Ovary (tissue), 7 donors: ENCODE measurements at regions not wholly inside any gene's neighbourhood (a gene's known extent, or its start where the extent isn't known, plus 50 kb on each side); places are given as distances from the start of the nearest gene placed in this dataset.
A peak's percentile ranks its signal among the peaks of the same experiment; 100 is the strongest.
"Not testable (repeated sequence)": the region's sequence is repeated elsewhere in the genome, so short reads cannot be mapped to it uniquely, and the experiment has no call there.

ENCODE experiments used
- DNase-seq, 5 donors: peaks; one replicate each; pipeline ENCODE4 v3.0.0-alpha.2; 2019 to 2020
- H3K27ac ChIP-seq, 2 donors: fragments of 200-600 bp; one replicate each; pipeline versions ENCODE4 v1.5.1 to v1.8.0; 2019 to 2022
- H3K27me3 ChIP-seq: fragments of 200-600 bp; one replicate; pipeline ENCODE4 v1.8.0; 2022
- H3K36me3 ChIP-seq: fragments of 200-600 bp; sonication (generic); one replicate; pipeline ENCODE4 v1.5.1; 2019
- H3K4me1 ChIP-seq: one replicate; pipeline ENCODE4 v1.8.1; 2013; ENCODE audit warnings: mild to moderate bottlenecking, moderate library complexity; ENCODE audit not compliant: insufficient read depth
- H3K4me3 ChIP-seq: fragments of 200-600 bp; sonication (generic); one replicate; pipeline ENCODE4 v1.5.1; 2017
- H3K9me3 ChIP-seq, 2 donors: fragments of 200-600 bp in 1 of 2; sonication (generic) in 1 of 2; one replicate each; pipeline versions ENCODE4 v1.5.1 to v1.8.1; 2013 to 2019; ENCODE audit warnings: mild to moderate bottlenecking in 1 of 2, moderate library complexity in 1 of 2
- EP300 ChIP-seq: sonication (generic); formaldehyde crosslinking; IDR thresholded peaks from one replicate; pipeline ENCODE4 v1.6.1; 2017; ENCODE audit warnings: antibody characterized with exemption
- POLR2A ChIP-seq: fragments of 450-650 bp; IDR thresholded peaks from one replicate; pipeline ENCODE4 v1.6.1; 2017; ENCODE audit warnings: antibody characterized with exemption, mild to moderate bottlenecking, moderate library complexity
- WGBS, 3 donors: extraction: QIAGEN DNeasy Blood & Tissue Kit in 1 of 3; methylation state at CpG; one replicate each; pipeline versions ENCODE4 v1.1.5 to v1.1.7; 2013 to 2017; 5-methylcytosine and 5-hydroxymethylcytosine counted together
- intact Hi-C, 4 donors: fragments of 100-400 bp; cut with DNase I; formaldehyde crosslinking; loops; one replicate each; pipeline versions ENCODE4 v1.11.0 to v1.15.1; 2022 to 2023
- TF ChIP-seq, protein P1 (sequence below), 3 donors: fragments of 450-650 bp in 2 of 3; fragments of 200-600 bp in 1 of 3; IDR thresholded peaks; one replicate each; pipeline versions ENCODE4 v1.5.1 to v1.8.0; 2016 to 2022; ENCODE audit warnings: antibody characterized with exemption in 3 of 3, mild to moderate bottlenecking in 1 of 3
- donor health status: DM: no; HTN: no; CAD: no; lungs with moderate emphysema.
- donor health status: DM: no; HTN: no; CAD: no.
- donor health status: Bipolar disorder and iron deficiency.
- donor health status: DM: no; HTN: no; CAD: no.
- donor health status: DM: yes; HTN: yes; CAD: no.

DNA sequence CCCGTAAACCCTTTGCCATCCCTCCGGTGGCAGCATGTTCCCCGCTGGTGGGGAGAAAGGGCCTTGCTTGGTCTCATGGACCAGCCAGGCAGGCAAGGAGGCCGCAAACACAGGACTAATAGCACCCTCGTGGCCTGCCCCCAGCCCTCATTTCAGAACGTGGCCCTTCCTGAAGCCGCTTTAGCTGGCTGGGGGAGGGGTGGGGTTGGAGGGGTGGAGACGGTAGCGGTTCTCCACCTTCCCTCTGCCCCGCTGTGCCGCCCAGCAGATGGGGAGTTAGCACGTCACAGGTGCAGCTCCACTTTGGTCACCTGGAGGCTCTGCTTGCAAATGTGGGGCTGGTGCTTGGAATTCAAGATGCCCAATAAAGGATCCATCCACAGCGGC lies 59.3 kb upstream of the URI1 start:
- Histone ChIP-seq H3K27ac (no peak overlapping the region), H3K27me3 (no peaks in the 10 kb centered on the region), H3K36me3 (no peaks in the 10 kb centered on the region), H3K4me1 (no peaks in the 10 kb centered on the region), H3K9me3 (no peaks in the 10 kb centered on the region), H3K4me3 (no peak overlapping the region)
- 85 to 90% (median 86%) methylated on average over 13 of the region's 13 CpGs for WGBS, 3 donors
- no peak for DNase-seq
- intact Hi-C loops = no loop called here
- TF ChIP-seq, protein P1, sequence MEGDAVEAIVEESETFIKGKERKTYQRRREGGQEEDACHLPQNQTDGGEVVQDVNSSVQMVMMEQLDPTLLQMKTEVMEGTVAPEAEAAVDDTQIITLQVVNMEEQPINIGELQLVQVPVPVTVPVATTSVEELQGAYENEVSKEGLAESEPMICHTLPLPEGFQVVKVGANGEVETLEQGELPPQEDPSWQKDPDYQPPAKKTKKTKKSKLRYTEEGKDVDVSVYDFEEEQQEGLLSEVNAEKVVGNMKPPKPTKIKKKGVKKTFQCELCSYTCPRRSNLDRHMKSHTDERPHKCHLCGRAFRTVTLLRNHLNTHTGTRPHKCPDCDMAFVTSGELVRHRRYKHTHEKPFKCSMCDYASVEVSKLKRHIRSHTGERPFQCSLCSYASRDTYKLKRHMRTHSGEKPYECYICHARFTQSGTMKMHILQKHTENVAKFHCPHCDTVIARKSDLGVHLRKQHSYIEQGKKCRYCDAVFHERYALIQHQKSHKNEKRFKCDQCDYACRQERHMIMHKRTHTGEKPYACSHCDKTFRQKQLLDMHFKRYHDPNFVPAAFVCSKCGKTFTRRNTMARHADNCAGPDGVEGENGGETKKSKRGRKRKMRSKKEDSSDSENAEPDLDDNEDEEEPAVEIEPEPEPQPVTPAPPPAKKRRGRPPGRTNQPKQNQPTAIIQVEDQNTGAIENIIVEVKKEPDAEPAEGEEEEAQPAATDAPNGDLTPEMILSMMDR (IDR thresholded peaks at IDR 0.05) = no peak
- TF ChIP-seq POLR2A = no peak
- no peak for TF ChIP-seq EP300

DNA sequence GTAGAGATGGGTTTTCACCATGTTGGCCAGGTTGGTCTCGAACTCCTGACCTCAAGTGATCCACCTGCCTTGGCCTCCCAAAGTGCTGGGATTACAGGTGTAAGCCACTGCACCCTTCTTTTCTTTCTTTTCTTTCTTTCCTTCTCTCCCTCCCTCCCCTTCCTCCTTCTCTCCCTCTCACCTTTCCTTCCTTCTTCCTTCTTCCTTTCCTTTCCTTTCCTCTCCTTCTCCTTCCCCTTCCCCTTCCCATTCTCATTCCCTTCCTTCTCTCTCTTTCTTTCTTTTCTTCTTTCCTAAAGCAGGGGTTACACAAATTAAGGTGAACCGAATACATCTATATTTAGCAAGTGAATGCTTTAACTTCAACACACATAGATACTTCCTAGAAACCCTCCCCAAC lies 58.0 kb upstream of the URI1 start:
- Histone ChIP-seq H3K4me3 (no peak overlapping the region), H3K27me3 (no peaks in the 10 kb centered on the region), H3K9me3 (no peaks in the 10 kb centered on the region), H3K36me3 (no peaks in the 10 kb centered on the region), H3K4me1 (no peaks in the 10 kb centered on the region), H3K27ac (no peak overlapping the region)
- no peak for TF ChIP-seq EP300
- TF ChIP-seq, protein P1 (IDR thresholded peaks at IDR 0.05) = no peak
- TF ChIP-seq POLR2A = no peak
- intact Hi-C loops = no loop called here
- DNase-seq = no peak
- 51 to 56% (median 52%) methylated on average over 2 of the region's 2 CpGs for WGBS, 3 donors

DNA sequence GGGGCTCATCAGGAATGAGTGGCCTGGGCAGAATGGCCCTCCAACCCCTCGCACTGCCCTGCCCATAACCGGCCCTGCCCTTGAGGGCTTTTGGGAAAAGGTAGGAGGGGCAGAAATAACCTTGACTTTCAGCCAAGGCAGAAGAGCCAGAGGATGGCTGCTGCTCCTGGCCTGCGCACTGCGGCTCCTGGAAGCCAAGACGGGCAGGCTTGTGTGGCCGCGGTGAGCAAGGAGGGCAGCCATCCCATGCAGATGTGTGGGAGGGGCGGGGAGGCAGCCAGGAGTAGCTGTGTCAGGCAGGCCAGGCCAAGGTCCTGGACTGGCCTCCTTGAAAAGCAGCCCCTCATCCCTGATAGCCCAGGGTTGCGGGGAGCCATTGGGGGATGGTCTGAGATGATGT lies 57.6 kb upstream of the URI1 start:
- Histone ChIP-seq H3K4me3 (no peak overlapping the region), H3K36me3 (no peaks in the 10 kb centered on the region), H3K27me3 (no peaks in the 10 kb centered on the region), H3K9me3 (no peaks in the 10 kb centered on the region), H3K4me1 (no peaks in the 10 kb centered on the region), H3K27ac (no peak overlapping the region)
- 9 to 20% (median 16%) methylated on average over 9 of the region's 9 CpGs for WGBS, 3 donors
- intact Hi-C loops = no loop called here
- peak in 2 of 5 donors; percentile 22 to 37 for DNase-seq
- TF ChIP-seq POLR2A = no peak
- TF ChIP-seq, protein P1 (IDR thresholded peaks at IDR 0.05) = no peak
- no peak for TF ChIP-seq EP300

DNA sequence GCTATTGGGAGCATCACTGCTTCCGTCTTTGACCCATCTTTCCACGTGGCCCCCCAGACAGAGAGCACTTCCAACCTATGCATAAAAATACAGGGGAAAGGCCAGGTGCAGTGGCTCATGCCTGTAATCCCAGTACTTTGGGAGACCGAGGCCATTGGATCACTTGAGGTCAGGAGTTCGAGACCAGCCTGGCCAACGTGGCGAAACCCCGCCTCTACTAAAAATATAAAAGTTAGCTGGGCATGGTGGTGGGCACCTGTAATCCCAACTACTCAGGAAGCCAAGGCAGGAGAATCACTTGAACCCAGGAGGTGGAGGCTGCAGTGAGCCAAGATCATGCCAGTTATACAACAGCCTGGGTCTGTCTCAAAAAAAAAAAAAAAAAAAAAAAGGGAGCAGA lies 55.9 kb upstream of the URI1 start:
- WGBS, 3 donors = 80 to 86% (median 82%) methylated on average over 7 of the region's 7 CpGs

DNA sequence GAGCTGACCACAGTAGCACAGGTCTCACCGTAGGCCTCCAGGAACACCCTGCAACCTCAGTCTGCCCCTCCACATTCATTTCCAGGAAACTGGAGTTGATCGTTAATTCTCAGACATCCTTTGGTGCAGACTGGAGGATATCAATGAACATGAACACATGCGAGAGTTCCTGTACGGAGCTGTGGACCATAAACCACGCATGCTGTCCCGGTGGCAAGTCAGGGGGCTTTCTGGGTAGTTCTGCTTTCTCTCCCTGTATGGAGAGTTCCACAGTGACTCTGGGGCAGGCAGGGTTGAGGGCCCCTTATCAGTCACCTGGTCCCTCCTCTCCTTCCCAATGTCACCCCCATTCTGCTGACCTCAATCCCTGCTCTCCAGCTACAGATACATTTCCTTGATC lies 55.5 kb upstream of the URI1 start:
- DNase-seq = no peak

More for the DNA sequence above, 55.9 kb upstream of the URI1 start:
- H3K27me3 ChIP-seq, H3K27ac ChIP-seq, DNase-seq, H3K4me3 ChIP-seq, H3K4me1 ChIP-seq, H3K9me3 ChIP-seq, intact Hi-C loops, H3K36me3 ChIP-seq: not testable (repeated sequence)

More for the DNA sequence above, 55.5 kb upstream of the URI1 start:
- H3K4me1 ChIP-seq = no peaks in the 10 kb centered on the region
- TF ChIP-seq POLR2A (no peak), EP300 (no peak)
- TF ChIP-seq, protein P1 (IDR thresholded peaks at IDR 0.05) = no peak
- H3K27ac ChIP-seq = no peak overlapping the region
- intact Hi-C loops = no loop called here
- no peak overlapping the region for H3K4me3 ChIP-seq
- H3K27me3 ChIP-seq = no peaks in the 10 kb centered on the region
- WGBS, 3 donors = 78 to 83% (median 79%) methylated on average over 6 of the region's 6 CpGs
- no peaks in the 10 kb centered on the region for H3K9me3 ChIP-seq
- no peaks in the 10 kb centered on the region for H3K36me3 ChIP-seq
